ENCODE measurements at regions not wholly inside any gene's neighbourhood (a gene's known extent, or its start where the extent isn't known, plus 50 kb on each side); places are given as distances from the start of the nearest gene placed in this dataset.

DNA sequence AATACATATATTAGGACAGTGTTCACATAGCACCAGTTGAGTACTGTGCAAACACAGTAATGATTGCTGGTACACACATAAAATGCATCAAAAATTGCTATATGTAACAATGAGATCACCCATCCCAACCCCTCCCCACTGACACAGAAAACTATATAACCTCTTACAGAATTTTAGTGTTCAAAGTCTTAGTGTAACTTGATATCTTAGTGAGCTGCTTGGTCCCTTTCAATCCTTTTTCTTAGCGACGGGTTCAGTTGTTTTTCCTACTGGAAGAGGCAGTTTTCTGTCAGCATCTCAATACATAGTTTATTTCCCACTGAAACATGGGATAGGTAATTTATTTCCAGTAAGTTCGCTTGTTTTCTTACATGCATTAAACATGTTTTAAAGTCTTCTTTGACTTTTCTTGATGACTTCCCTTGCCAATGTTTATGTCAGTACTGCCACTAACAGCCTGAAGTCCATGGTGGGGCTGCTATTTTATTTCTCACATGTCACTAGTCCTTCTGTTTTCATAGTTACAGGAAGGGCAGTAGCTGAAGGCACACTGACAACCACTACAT, 96.4 kb upstream of the FOXC1 start:
- Mint-ChIP-seq H3K4me1 (ENCODE audit: low read depth) (peaks cover 4% of the 10 kb centered on the region), H3K9me3 (no peaks in the 10 kb centered on the region), H3K27me3 (ENCODE audit: low read depth) (peaks cover 7% of the 10 kb centered on the region), H3K36me3 (ENCODE audit: low read depth) (no peaks in the 10 kb centered on the region), H3K27ac (no peak overlapping the region), H3K4me3 (no peak overlapping the region)
- DNase-seq (ENCODE audit: low spot score): no peak

DNA sequence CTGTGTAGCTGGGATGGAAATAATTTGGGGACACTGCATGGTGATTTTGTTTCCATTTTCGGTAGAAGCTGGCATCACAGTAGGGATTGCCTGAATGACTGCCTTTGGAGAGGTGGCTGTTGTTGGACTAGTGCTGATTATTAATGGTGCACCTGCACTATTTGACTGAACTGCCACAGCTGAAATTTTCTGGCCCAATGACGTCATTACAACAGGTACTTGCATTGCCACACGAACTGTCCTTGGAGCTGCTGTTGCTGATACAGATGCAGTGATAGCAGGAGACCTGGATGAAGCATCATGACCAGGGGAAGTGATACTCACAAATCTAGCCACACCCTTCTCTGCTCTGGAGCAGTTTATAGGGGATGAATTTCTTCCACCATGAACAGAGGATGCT, 95.6 kb upstream of the FOXC1 start:
- peaks cover 7% of the 10 kb centered on the region for H3K27me3 Mint-ChIP-seq (ENCODE audit: low read depth)
- no peak overlapping the region for H3K27ac Mint-ChIP-seq
- H3K4me1 Mint-ChIP-seq (ENCODE audit: low read depth): peaks cover 4% of the 10 kb centered on the region
- DNase-seq (ENCODE audit: low spot score): no peak
- no peaks in the 10 kb centered on the region for H3K9me3 Mint-ChIP-seq
- no peak overlapping the region for H3K4me3 Mint-ChIP-seq
- H3K36me3 Mint-ChIP-seq (ENCODE audit: low read depth): no peaks in the 10 kb centered on the region

DNA sequence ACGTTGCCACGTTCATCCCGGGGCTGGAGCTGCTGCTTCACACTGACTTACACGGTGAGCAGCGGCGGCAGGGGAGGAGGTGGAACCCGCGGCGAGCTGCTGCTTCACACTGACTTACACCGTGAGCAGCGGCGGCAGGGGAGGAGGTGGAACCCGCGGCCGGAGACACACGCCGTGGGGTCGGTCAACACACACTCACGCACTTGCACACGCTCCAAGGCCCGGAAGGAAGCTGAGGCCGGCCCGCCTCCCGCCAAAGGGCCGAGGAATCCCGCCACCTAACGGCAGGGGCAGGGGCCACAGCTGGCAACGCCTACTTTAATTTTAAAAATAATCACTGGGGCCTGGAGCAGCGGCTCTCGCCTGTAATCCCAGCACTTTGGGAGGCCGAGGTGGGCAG, 94.4 kb upstream of the FOXC1 start:
- H3K4me1 Mint-ChIP-seq (ENCODE audit: low read depth): peaks cover 4% of the 10 kb centered on the region
- H3K27me3 Mint-ChIP-seq (ENCODE audit: low read depth): peaks cover 7% of the 10 kb centered on the region
- H3K36me3 Mint-ChIP-seq (ENCODE audit: low read depth): no peaks in the 10 kb centered on the region
- no peak overlapping the region for H3K27ac Mint-ChIP-seq
- no peak for DNase-seq (ENCODE audit: low spot score)
- no peak overlapping the region for H3K4me3 Mint-ChIP-seq
- no peaks in the 10 kb centered on the region for H3K9me3 Mint-ChIP-seq

DNA sequence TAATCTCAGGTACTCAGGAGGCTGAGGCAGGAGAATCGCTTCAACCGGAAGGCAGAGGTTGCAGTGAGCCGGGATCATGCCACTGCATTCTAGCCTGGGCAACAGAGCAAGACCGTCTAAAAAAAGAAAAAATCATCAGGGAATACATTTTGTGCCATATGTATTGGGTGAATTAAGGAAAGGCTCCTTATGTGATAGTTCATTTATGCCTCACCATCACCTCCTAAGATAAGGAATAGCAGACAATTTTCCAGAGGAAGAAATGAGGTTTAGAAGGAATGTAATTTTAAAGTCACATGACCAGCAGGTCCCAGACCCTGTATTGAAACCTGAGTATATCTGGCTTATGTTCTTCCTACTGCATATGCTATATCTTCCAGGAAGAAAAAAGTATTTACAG, 93.9 kb upstream of the FOXC1 start:
- peaks cover 4% of the 10 kb centered on the region for H3K4me1 Mint-ChIP-seq (ENCODE audit: low read depth)
- peaks cover 9% of the 10 kb centered on the region for H3K27me3 Mint-ChIP-seq (ENCODE audit: low read depth)
- H3K36me3 Mint-ChIP-seq (ENCODE audit: low read depth): no peaks in the 10 kb centered on the region
- H3K27ac Mint-ChIP-seq: no peak overlapping the region
- no peaks in the 10 kb centered on the region for H3K9me3 Mint-ChIP-seq
- no peak for DNase-seq (ENCODE audit: low spot score)
- H3K4me3 Mint-ChIP-seq: no peak overlapping the region

DNA sequence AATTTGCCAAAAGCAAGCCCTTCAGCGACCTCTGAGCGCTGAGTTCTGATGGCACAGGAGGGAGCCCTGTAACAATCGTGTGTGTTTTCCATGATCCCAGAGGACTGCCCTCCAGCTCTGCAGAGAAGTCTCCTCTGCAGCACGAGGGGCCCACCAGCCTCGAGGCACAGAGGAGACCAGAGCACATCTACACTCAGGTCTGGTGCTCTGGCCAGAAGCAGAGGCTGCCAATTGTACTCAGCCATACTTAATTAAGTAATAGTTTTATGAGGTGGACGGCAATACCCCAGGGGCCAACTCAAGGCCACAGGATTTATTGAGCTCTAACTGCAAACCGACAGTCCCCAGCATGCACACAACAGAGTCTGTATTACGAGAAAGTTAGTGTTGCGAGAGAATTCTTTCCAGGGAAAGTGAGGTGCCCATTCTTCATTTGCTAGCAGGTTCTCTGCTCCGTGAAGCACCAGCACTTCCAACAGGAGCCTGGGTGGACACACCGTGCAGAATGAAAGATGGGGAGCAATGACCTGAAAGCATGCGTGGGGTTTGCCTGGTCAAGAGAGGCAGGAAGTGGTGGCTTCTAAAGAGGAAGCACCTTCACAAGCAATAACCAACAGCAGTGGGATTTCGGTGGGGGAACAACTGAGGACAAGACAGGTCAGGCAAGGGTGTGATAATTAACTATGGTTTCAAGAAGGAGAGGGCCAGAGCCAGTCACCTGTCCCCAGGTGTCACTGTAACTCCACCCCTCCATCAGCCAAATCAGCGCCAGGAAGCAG, 92.8 kb upstream of the FOXC1 start:
- H3K27me3 Mint-ChIP-seq (ENCODE audit: low read depth): peaks cover 11% of the 10 kb centered on the region
- H3K27ac Mint-ChIP-seq: no peak overlapping the region
- H3K9me3 Mint-ChIP-seq: no peaks in the 10 kb centered on the region
- peaks cover 4% of the 10 kb centered on the region for H3K4me1 Mint-ChIP-seq (ENCODE audit: low read depth)
- no peaks in the 10 kb centered on the region for H3K36me3 Mint-ChIP-seq (ENCODE audit: low read depth)
- DNase-seq (ENCODE audit: low spot score): no peak
- H3K4me3 Mint-ChIP-seq: no peak overlapping the region

DNA sequence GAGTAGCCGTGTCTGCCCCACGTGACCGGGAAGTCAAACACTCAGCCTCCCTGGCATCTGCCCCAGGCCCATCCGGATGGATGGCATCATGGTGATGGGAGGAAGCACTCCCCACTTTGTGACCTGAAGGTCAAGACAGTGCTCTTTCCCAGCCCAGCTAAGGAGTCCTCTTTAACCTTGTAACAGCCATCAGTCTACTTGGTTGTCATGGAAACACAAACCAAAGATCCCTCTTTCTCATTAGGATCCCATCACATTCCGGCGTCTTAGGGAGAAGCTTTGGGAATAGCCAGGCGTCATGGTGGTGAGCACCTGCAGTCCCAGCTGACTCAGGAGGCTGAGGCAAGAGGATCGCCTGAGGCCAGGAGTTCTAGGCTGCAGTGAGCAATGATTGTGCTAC, 90.9 kb upstream of the FOXC1 start:
- no peak overlapping the region for H3K4me3 Mint-ChIP-seq

DNA sequence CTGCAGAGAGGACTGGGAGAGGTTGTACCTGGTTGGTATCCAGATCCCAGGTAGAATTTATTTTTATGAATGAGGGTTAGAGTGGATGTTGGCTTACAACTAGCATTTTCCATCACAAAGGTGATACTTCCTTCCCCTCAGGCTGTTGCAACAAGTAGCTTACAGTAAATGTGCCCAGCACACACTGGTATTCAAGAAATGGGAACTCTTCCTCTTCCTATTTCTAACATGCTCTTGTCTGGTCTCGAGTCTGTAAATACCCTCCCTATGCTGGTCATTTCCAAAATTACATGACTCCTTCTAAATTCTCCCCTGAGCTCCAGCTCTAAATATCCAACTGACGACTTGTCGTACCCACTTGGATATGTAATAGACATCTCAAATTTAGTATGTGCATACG, 90.1 kb upstream of the FOXC1 start:
- Mint-ChIP-seq H3K36me3 (ENCODE audit: low read depth) (no peaks in the 10 kb centered on the region), H3K27me3 (ENCODE audit: low read depth) (peaks cover 15% of the 10 kb centered on the region), H3K4me1 (ENCODE audit: low read depth) (peaks cover 8% of the 10 kb centered on the region), H3K27ac (no peak overlapping the region), H3K4me3 (no peak overlapping the region), H3K9me3 (no peaks in the 10 kb centered on the region)
- no peak for DNase-seq (ENCODE audit: low spot score)

More for the DNA sequence above, 90.9 kb upstream of the FOXC1 start:
- Mint-ChIP-seq H3K27ac (no peak overlapping the region), H3K36me3 (ENCODE audit: low read depth) (no peaks in the 10 kb centered on the region), H3K4me1 (ENCODE audit: low read depth) (peaks cover 4% of the 10 kb centered on the region), H3K9me3 (no peaks in the 10 kb centered on the region), H3K27me3 (ENCODE audit: low read depth) (peaks cover 15% of the 10 kb centered on the region)
- no peak for DNase-seq (ENCODE audit: low spot score)

DNA sequence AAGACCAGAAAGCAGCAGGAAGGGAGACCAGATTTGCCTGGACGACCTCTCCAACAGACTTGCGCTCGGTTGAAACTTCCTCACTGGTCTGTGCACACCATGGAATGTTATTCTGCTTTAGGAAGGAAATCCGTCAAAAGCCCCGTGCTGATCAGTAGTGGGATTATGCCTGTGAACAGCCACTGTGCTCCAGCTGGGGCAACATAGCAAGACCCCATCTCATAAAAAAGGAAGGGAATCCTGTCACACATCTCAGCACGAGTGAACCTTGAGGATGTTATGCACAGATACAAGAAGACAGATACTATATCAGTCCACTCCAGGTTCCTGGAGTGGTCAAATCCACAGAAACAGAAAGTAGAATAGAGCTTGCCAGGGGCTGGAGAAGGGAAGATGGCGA, 86.9 kb upstream of the FOXC1 start:
- Mint-ChIP-seq H3K9me3 (no peaks in the 10 kb centered on the region), H3K4me1 (ENCODE audit: low read depth) (peaks cover 24% of the 10 kb centered on the region), H3K36me3 (ENCODE audit: low read depth) (peaks cover under 1% of the 10 kb centered on the region), H3K27me3 (ENCODE audit: low read depth) (peaks cover 16% of the 10 kb centered on the region), H3K4me3 (no peak overlapping the region), H3K27ac (no peak overlapping the region)
- DNase-seq (ENCODE audit: low spot score): no peak

DNA sequence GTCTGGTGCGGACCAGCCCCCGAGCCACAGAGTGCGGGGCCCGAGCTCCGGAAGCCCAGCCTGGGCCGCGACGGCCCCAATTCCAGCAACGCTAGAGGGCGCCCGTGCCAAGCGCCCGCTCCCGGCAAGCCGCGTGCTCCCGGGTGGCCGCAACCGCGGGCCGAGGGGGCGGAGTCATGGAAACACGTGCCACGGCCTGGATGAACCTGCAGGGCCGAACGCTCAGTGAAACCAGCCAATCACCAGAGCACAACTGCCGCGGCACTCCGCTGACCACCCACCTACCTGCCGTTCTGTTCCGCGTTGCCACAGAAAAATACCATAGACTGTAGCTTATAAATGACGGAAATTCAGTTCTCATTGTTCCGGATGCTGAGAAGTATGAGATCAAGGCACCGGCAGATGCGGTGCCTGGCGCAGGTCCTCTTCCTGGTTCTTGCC, 85.7 kb upstream of the FOXC1 start:
- Mint-ChIP-seq H3K36me3 (ENCODE audit: low read depth) (peaks cover 3% of the 10 kb centered on the region), H3K9me3 (no peaks in the 10 kb centered on the region)

DNA sequence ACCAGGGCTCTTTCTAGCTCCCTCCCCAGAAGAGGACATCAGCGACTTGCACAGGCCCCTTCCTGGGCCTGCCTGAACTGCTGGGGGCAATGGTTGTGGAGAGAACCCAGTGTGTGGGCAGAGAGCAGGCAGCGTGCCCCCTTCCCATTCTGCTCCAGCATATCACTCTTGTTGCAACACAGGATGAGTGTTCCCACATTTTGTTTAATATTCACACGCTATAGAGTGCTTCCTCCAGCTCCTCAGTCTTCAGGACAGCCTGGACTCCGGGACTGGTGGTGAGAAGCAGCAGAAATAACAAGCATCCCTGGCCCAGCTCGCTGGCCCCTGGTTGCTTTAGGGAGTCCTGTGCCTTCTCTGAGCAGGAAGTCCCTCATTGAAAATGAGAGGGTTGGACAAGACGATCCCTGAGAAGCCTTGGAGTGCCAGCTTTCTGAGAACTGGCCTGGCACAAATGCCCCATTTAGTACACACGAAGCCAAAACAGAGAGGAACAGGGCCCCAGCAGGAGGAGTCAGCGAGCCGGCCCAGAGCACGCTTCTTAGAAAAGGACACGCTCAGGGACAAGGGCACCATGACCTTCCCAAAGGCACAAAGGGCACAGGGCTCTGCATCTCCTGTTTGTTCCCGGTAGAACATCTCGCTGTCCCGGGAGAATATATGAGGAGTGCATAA, 84.2 kb upstream of the FOXC1 start:
- no peaks in the 10 kb centered on the region for H3K9me3 Mint-ChIP-seq
- no peak overlapping the region for H3K27ac Mint-ChIP-seq
- H3K27me3 Mint-ChIP-seq (ENCODE audit: low read depth): peaks cover 16% of the 10 kb centered on the region
- peaks cover 3% of the 10 kb centered on the region for H3K36me3 Mint-ChIP-seq (ENCODE audit: low read depth)
- no peak for DNase-seq (ENCODE audit: low spot score)
- peaks cover 46% of the 10 kb centered on the region for H3K4me1 Mint-ChIP-seq (ENCODE audit: low read depth)
- H3K4me3 Mint-ChIP-seq: no peak overlapping the region

More for the DNA sequence above, 85.7 kb upstream of the FOXC1 start:
- Mint-ChIP-seq H3K4me3 (peak overlapping the region; percentile 30), H3K4me1 (ENCODE audit: low read depth) (peaks cover 32% of the 10 kb centered on the region), H3K27me3 (ENCODE audit: low read depth) (peaks cover 18% of the 10 kb centered on the region), H3K27ac (peak overlapping the region; percentile 35)
- DNase-seq (ENCODE audit: low spot score): peak; percentile 71

DNA sequence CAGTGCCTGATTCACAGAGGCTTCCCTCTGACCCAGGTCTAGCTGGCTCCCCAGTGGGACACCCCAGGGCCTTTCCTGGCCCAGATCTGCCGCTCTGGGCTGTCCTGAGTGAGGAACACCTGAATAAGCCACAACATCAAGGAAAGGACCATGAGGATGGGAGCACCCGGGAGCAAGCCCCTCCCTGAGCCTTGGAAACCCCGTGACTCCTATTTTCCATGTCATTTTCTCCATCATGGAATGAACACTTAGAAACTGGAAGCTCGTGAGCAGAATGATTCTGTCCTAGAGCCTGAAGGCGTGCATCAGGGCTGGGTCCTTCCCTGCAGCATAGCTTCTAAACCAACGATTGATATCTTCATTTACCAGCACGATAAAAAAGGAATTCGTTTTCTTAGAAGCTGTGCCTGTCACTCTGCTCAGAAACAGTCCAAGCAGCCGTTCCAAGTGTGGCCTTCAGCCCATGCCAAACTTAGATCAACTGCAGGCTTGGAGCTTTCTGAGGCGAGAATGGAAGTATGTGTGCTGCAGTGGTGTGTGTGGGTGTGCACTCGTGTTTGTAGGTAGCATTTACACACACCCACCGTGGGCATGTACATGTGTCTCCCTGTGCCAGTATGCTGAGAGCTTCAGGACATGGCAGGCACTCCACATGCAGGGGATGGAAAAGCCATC, 83.2 kb upstream of the FOXC1 start:
- peak overlapping the region; percentile 46 for H3K4me3 Mint-ChIP-seq
- no peak for DNase-seq (ENCODE audit: low spot score)
- H3K4me1 Mint-ChIP-seq (ENCODE audit: low read depth): peaks cover 47% of the 10 kb centered on the region
- peaks cover 3% of the 10 kb centered on the region for H3K36me3 Mint-ChIP-seq (ENCODE audit: low read depth)
- peak overlapping the region; percentile 62 for H3K27ac Mint-ChIP-seq
- peaks cover 16% of the 10 kb centered on the region for H3K27me3 Mint-ChIP-seq (ENCODE audit: low read depth)
- H3K9me3 Mint-ChIP-seq: no peaks in the 10 kb centered on the region

DNA sequence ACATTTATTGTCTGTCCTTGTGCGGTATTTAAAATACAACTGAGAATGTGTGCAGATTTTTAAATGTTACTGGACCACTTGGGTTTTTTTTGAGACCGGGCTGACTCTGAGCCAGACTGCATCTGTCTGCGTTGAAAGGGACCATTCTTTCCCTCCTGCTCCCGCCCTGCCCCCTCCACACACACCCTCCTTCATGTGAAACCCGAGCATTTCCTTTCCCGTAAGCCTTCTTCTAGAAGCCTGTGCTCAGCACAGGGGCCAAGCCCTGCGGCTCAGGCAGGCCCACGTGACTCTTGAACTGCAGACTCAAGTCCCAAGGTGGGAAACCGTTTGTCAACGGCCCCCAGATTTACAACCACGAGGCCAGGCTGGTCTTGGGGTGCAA, 82.7 kb upstream of the FOXC1 start:
- peak; percentile 10 for DNase-seq (ENCODE audit: low spot score)
- Mint-ChIP-seq H3K9me3 (no peaks in the 10 kb centered on the region), H3K27me3 (ENCODE audit: low read depth) (peaks cover 12% of the 10 kb centered on the region), H3K36me3 (ENCODE audit: low read depth) (peaks cover 3% of the 10 kb centered on the region), H3K4me1 (ENCODE audit: low read depth) (peaks cover 47% of the 10 kb centered on the region), H3K27ac (peak overlapping the region; percentile 62), H3K4me3 (peak overlapping the region; percentile 46)

DNA sequence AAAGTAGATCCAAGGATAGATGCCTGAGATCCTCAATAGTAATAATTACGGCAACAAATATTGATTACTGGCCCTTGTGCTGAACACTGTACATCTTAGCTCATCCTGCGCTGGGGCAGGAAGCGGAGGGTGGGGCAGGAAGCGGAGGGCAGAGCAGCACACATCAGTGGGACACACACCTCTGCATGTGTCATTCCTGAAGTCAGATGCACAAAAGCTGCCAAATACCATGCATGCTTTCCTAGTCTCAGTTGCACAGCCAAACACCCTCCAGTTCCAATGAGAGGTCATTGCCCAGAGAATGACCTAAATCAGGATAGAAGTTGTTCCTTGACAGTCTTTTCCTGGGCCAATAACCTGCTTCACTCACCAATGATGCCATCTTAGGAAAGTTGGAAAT, 74.4 kb upstream of the FOXC1 start:
- Mint-ChIP-seq H3K36me3 (ENCODE audit: low read depth) (no peaks in the 10 kb centered on the region), H3K9me3 (no peaks in the 10 kb centered on the region), H3K4me1 (ENCODE audit: low read depth) (peaks cover 24% of the 10 kb centered on the region), H3K4me3 (peak overlapping the region; percentile 58), H3K27ac (peak overlapping the region; percentile 58), H3K27me3 (ENCODE audit: low read depth) (no peaks in the 10 kb centered on the region)
- no peak for DNase-seq (ENCODE audit: low spot score)

Measured in T-helper 2 cell treated with Interferon-gamma antibody and Interleukin-4, amounts not matched to agents 5 μg/mL and 100 μg/mL, for 36 hours (primary cell).